ENCODE measurements at regions not wholly inside any gene's neighbourhood (a gene's known extent, or its start where the extent isn't known, plus 50 kb on each side); places are given as distances from the start of the nearest gene placed in this dataset.

GRCh38 chr18:10195529-10195928 is 258.9 kb upstream of the APCDD1 start:
- TF ChIP-seq CTCF (IDR thresholded peaks at IDR 0.05; ENCODE audit: low read depth, low read length, poor library complexity, severe bottlenecking) = no peak
- TF ChIP-seq EZH2phosphoT487 (IDR thresholded peaks at IDR 0.05; ENCODE audit: borderline replicate concordance, low read length) = no peak
